ENCODE measurements at regions not wholly inside any gene's neighbourhood (a gene's known extent, or its start where the extent isn't known, plus 50 kb on each side); places are given as distances from the start of the nearest gene placed in this dataset.

DNA sequence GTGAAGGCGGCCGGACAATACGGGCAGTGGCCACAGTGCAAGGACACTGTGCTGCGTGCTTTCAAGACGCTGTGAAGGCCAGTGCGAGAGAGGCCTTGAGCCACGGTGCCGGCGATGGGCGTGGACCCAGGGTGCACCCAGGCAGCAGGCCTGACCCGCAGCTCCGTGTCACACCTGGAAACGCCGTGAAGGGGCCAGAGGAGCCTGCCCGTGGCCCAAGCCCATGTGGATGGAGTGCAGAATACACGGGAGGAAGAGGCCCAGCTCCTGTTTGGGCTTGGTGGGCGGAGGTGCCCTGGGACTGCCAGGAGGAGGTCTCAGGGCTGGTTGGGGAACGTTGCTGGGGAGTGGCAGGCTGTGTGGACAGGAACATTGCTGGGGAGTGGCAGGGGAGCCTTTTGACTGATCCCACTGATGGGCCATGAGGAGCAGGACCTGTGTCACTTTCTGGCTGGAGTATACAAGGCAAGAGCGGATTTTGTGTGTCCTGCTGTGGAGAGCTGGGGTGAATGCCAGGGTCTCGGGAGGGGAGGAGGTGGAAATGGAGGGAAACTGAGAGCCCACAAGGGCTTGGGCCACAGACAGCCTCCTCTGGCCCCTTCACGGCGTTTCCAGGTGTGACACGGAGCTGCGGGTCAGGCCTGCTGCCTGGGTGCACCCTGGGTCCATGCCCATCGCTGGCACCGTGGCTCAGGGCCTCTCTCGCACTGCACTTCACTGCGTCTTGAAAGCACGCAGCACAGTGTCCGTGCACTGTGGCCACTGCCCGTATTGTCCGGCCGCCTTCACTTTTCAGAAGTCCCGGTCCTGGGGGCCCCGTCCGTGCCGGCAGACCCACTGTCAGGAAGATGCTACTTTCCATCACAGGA is 925.4 kb downstream of the BRD1 start:
- H3K4me3 ChIP-seq = no peak overlapping the region
- intact Hi-C loops (cut with DNase I) = no loop called here
- TF ChIP-seq, protein P1, sequence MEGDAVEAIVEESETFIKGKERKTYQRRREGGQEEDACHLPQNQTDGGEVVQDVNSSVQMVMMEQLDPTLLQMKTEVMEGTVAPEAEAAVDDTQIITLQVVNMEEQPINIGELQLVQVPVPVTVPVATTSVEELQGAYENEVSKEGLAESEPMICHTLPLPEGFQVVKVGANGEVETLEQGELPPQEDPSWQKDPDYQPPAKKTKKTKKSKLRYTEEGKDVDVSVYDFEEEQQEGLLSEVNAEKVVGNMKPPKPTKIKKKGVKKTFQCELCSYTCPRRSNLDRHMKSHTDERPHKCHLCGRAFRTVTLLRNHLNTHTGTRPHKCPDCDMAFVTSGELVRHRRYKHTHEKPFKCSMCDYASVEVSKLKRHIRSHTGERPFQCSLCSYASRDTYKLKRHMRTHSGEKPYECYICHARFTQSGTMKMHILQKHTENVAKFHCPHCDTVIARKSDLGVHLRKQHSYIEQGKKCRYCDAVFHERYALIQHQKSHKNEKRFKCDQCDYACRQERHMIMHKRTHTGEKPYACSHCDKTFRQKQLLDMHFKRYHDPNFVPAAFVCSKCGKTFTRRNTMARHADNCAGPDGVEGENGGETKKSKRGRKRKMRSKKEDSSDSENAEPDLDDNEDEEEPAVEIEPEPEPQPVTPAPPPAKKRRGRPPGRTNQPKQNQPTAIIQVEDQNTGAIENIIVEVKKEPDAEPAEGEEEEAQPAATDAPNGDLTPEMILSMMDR (IDR thresholded peaks at IDR 0.05) = no peak
- TF ChIP-seq EP300 (IDR thresholded peaks at IDR 0.05) (no peak), POLR2A (IDR thresholded peaks at IDR 0.05) (no peak)
- H3K36me3 ChIP-seq = no peaks in the 10 kb centered on the region
- no peak overlapping the region for H3K27ac ChIP-seq
- no peaks in the 10 kb centered on the region for H3K9me3 ChIP-seq
- peak in 1 of 5 donors; percentile 13 for DNase-seq
- no peaks in the 10 kb centered on the region for H3K4me1 ChIP-seq (ENCODE audit: insufficient read depth)
- H3K27me3 ChIP-seq = no peaks in the 10 kb centered on the region
- 85 to 92% (median 90%) methylated on average over 37 of the region's 37 CpGs for WGBS, 3 donors

DNA sequence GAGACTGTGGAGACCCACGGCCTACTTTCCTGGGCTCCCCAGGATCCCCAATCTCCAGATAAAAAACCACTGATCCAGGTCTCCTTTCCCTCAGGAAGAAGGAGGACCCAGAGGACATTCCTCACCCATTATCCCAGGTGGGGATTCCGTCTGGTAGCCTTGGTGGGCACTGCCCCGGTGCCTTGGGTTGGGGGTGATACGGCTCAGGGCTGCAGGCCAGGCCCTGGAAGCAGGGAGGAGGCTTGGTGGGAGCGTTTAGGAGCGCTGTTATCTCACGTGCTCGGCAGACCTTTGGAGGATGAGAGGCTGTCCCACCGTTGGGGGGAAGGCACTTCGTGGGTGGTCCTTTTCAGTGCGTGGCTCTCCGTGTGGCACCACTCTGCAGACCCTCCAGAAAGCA is 926.3 kb downstream of the BRD1 start:
- H3K27me3 ChIP-seq = no peaks in the 10 kb centered on the region
- TF ChIP-seq POLR2A (IDR thresholded peaks at IDR 0.05) (no peak), EP300 (IDR thresholded peaks at IDR 0.05) (no peak)
- TF ChIP-seq, protein P1 (IDR thresholded peaks at IDR 0.05) = no peak
- WGBS, 3 donors = 40 to 56% (median 40%) methylated on average over 11 to 12 of the region's 12 CpGs
- intact Hi-C loops (cut with DNase I) = no loop called here
- H3K4me1 ChIP-seq (ENCODE audit: insufficient read depth) = no peaks in the 10 kb centered on the region
- DNase-seq = no peak
- no peak overlapping the region for H3K4me3 ChIP-seq
- H3K36me3 ChIP-seq = no peaks in the 10 kb centered on the region
- H3K27ac ChIP-seq = no peak overlapping the region
- H3K9me3 ChIP-seq = no peaks in the 10 kb centered on the region

DNA sequence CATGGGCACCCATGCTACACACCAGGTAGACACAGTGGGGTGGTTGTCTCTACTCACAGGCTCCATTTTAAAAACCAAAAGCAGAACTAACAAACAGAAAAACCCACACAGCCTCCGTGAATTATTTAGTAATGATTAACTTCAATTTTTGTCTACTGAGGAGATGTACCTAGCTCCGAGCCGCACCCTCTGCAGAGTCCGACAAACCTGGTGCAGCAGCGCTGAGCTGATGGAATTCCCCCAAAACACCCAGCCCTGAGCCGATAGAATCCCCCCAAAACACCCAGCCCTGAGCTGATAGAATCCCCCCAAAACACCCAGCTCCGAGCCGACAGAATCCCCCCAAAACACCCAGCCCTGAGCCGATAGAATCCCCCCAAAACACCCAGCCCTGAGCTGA is 927.0 kb downstream of the BRD1 start:
- H3K4me1 ChIP-seq (ENCODE audit: insufficient read depth) = no peaks in the 10 kb centered on the region
- H3K36me3 ChIP-seq = no peaks in the 10 kb centered on the region
- no peak overlapping the region for H3K4me3 ChIP-seq
- no peaks in the 10 kb centered on the region for H3K9me3 ChIP-seq
- no peak for TF ChIP-seq EP300 (IDR thresholded peaks at IDR 0.05)
- TF ChIP-seq POLR2A (IDR thresholded peaks at IDR 0.05) = no peak
- TF ChIP-seq, protein P1 (IDR thresholded peaks at IDR 0.05) = no peak
- H3K27me3 ChIP-seq = no peaks in the 10 kb centered on the region
- intact Hi-C loops (cut with DNase I) = no loop called here
- WGBS, 3 donors = 85 to 89% (median 88%) methylated on average over 9 of the region's 9 CpGs
- DNase-seq = no peak
- no peak overlapping the region for H3K27ac ChIP-seq

DNA sequence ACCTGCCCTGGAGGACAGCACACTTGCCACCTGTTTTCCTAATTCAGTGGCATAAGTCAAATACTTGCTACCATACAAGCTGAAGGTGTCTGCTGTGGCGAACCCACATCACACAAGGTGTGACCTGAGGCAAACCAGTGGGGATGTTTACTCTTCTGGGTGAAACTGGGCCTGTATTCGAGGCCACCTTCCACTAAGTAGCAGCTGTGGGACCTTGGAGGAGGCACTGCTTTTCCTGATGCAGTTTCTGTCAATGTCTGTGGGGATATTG is 927.4 kb downstream of the BRD1 start:
- WGBS, 3 donors = 70 to 80% (median 79%) methylated on average over 2 of the region's 2 CpGs
- TF ChIP-seq POLR2A (IDR thresholded peaks at IDR 0.05) (no peak), EP300 (IDR thresholded peaks at IDR 0.05) (no peak)
- TF ChIP-seq, protein P1 (IDR thresholded peaks at IDR 0.05) = no peak
- no peaks in the 10 kb centered on the region for H3K36me3 ChIP-seq
- no peak for DNase-seq
- H3K9me3 ChIP-seq = no peaks in the 10 kb centered on the region
- intact Hi-C loops (cut with DNase I) = no loop called here
- H3K27me3 ChIP-seq = no peaks in the 10 kb centered on the region
- H3K4me3 ChIP-seq = no peak overlapping the region
- H3K27ac ChIP-seq = no peak overlapping the region
- H3K4me1 ChIP-seq (ENCODE audit: insufficient read depth) = no peaks in the 10 kb centered on the region
